ENCODE measurements at regions not wholly inside any gene's neighbourhood (a gene's known extent, or its start where the extent isn't known, plus 50 kb on each side); places are given as distances from the start of the nearest gene placed in this dataset.

DNA sequence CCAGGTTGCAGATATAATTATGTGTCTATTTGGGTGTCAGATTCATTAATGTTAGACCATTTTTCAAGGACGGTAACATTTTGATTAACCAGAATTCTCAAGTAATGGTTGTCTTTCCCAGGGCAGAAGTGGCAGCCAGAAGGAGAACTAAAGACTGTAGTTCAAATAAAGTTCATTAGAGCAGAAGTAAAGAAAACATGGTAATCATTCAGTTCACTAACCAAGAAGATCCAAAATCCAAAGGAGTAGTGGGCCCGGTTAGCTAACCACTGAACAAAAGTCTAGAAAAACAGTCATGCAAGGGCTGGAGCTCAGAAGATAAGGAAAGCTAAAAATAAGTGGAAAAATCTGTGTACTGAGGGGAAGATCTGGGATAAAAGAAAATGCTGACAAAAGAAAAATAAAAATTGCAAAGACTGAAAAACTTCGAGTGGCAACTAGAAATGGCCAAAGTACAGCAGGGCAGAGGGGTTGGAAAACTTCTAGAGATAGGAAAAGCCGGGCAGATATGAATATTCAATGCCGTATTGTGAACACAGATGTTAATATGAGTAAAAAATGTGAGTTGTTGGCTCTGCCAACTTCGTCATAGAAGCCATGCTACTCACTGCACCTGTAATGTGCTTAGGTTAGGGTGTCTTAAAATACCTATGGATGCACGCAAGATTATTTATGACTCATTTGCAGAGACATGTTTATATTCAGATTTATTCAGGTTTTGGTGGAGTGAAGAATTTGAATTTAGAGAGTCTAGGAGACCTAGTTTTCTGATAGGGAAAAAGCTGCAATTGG lies 925.9 kb downstream of the LTN1 start:
- no peak for TF ChIP-seq POLR2A (IDR thresholded peaks at IDR 0.05)
- TF ChIP-seq, protein P1, sequence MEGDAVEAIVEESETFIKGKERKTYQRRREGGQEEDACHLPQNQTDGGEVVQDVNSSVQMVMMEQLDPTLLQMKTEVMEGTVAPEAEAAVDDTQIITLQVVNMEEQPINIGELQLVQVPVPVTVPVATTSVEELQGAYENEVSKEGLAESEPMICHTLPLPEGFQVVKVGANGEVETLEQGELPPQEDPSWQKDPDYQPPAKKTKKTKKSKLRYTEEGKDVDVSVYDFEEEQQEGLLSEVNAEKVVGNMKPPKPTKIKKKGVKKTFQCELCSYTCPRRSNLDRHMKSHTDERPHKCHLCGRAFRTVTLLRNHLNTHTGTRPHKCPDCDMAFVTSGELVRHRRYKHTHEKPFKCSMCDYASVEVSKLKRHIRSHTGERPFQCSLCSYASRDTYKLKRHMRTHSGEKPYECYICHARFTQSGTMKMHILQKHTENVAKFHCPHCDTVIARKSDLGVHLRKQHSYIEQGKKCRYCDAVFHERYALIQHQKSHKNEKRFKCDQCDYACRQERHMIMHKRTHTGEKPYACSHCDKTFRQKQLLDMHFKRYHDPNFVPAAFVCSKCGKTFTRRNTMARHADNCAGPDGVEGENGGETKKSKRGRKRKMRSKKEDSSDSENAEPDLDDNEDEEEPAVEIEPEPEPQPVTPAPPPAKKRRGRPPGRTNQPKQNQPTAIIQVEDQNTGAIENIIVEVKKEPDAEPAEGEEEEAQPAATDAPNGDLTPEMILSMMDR (IDR thresholded peaks at IDR 0.05): no peak
